H9 (cell line): ENCODE measurements at regions not wholly inside any gene's neighbourhood (a gene's known extent, or its start where the extent isn't known, plus 50 kb on each side); places are given as distances from the start of the nearest gene placed in this dataset.

Experiments used
- DNase-seq: peaks from one replicate; pipeline ENCODE4 v3.0.0-alpha.2; 2017
- H2AFZ ChIP-seq: one replicate; pipeline ENCODE4 v1.6.1; 2013; ENCODE audit warnings: mild to moderate bottlenecking, low read length, control low read depth, moderate library complexity
- H2AK5ac ChIP-seq: 2 replicates; pipeline ENCODE4 v1.6.1; 2013; ENCODE audit warnings: low read length, control low read depth, mixed read lengths; ENCODE audit not compliant: insufficient read length
- H2BK120ac ChIP-seq: one replicate; pipeline ENCODE4 v1.6.1; 2013; ENCODE audit warnings: low read depth, mild to moderate bottlenecking, low read length, control low read depth, inconsistent platforms; ENCODE audit not compliant: poor library complexity, severe bottlenecking
- H2BK12ac ChIP-seq: 2 replicates; pipeline ENCODE4 v1.6.1; 2013; ENCODE audit warnings: low read length, control low read depth, mixed read lengths, low read depth; ENCODE audit not compliant: insufficient read length
- H2BK15ac ChIP-seq: 2 replicates; pipeline ENCODE4 v1.6.1; 2013; ENCODE audit warnings: low read depth, low read length, control low read depth
- H2BK20ac ChIP-seq: one replicate; pipeline ENCODE4 v1.6.1; 2013; ENCODE audit warnings: low read depth, mild to moderate bottlenecking, low read length, control low read depth, inconsistent platforms; ENCODE audit not compliant: poor library complexity, severe bottlenecking
- H2BK5ac ChIP-seq: 2 replicates; pipeline ENCODE4 v1.6.1; 2013; ENCODE audit warnings: low read length, control low read depth, mixed read lengths; ENCODE audit not compliant: insufficient read length
- H3K14ac ChIP-seq: 2 replicates; pipeline ENCODE4 v1.6.1; 2013; ENCODE audit warnings: low read length, control low read depth; ENCODE audit not compliant: insufficient read depth
- H3K18ac ChIP-seq: 2 replicates; pipeline ENCODE4 v1.6.1; 2013; ENCODE audit warnings: low read depth, mild to moderate bottlenecking, mixed read lengths, low read length, control low read depth; ENCODE audit not compliant: insufficient read length
- H3K23ac ChIP-seq: 2 replicates; pipeline ENCODE4 v1.6.1; 2013; ENCODE audit warnings: low read length, control low read depth, mixed read lengths, low read depth; ENCODE audit not compliant: insufficient read length
- H3K23me2 ChIP-seq: 2 replicates; pipeline ENCODE4 v1.6.1; 2013; ENCODE audit warnings: low read depth, mild to moderate bottlenecking, mixed read lengths, low read length, control low read depth; ENCODE audit not compliant: insufficient read length, poor library complexity, severe bottlenecking
- H3K27ac ChIP-seq: 2 replicates; pipeline ENCODE4 v1.5.1; 2013; ENCODE audit warnings: low read length, control low read depth, mixed read lengths, low read depth; ENCODE audit not compliant: insufficient read length
- H3K27me3 ChIP-seq: 2 replicates; pipeline ENCODE4 v1.6.1; 2013; ENCODE audit warnings: low read length, control low read depth, inconsistent platforms; ENCODE audit not compliant: insufficient read depth
- H3K4ac ChIP-seq: 2 replicates; pipeline ENCODE4 v1.6.1; 2013; ENCODE audit warnings: low read depth, mild to moderate bottlenecking, control low read depth, inconsistent platforms, low read length, moderate library complexity
- H3K4me1 ChIP-seq: 2 replicates; pipeline ENCODE4 v1.6.1; 2013; ENCODE audit warnings: low read length, control low read depth, inconsistent platforms; ENCODE audit not compliant: insufficient read depth
- H3K4me2 ChIP-seq: 2 replicates; pipeline ENCODE4 v1.6.1; 2013; ENCODE audit warnings: low read length, control low read depth, mixed read lengths; ENCODE audit not compliant: insufficient read length, insufficient read depth
- H3K56ac ChIP-seq: 2 replicates; pipeline ENCODE4 v1.6.1; 2013; ENCODE audit warnings: low read depth, mild to moderate bottlenecking, mixed read lengths, low read length, control low read depth; ENCODE audit not compliant: insufficient read length
- H3K79me1 ChIP-seq: 2 replicates; pipeline ENCODE4 v1.6.1; 2013; ENCODE audit warnings: low read depth, mild to moderate bottlenecking, moderate library complexity, low read length, control low read depth, inconsistent platforms; ENCODE audit not compliant: insufficient read depth, poor library complexity, severe bottlenecking
- H3K79me2 ChIP-seq: 2 replicates; pipeline ENCODE4 v1.6.1; 2013; ENCODE audit warnings: low read length, control low read depth, inconsistent platforms; ENCODE audit not compliant: insufficient read depth
- H3K9ac ChIP-seq: 2 replicates; pipeline ENCODE4 v1.6.1; 2013; ENCODE audit warnings: low read length, control low read depth, mixed read lengths; ENCODE audit not compliant: insufficient read length; ENCODE audit errors: extremely low read depth
- H3K9me3 ChIP-seq: one replicate; pipeline ENCODE4 v1.6.1; 2013; ENCODE audit warnings: low read depth, low read length, inconsistent platforms; ENCODE audit not compliant: control insufficient read depth
- H3T11ph ChIP-seq: one replicate; pipeline ENCODE4 v1.6.1; 2013; ENCODE audit warnings: mild to moderate bottlenecking, low read length, control low read depth, inconsistent platforms
- H4K20me1 ChIP-seq: one replicate; pipeline ENCODE4 v1.6.1; 2013; ENCODE audit not compliant: control insufficient read depth, insufficient read length, insufficient read depth
- H4K5ac ChIP-seq: 2 replicates; pipeline ENCODE4 v1.6.1; 2013; ENCODE audit warnings: low read depth, mild to moderate bottlenecking, mixed read lengths, low read length, control low read depth; ENCODE audit not compliant: insufficient read length
- H4K8ac ChIP-seq: replicated peaks from 2 replicates; pipeline ENCODE4 v1.6.1; 2013; ENCODE audit warnings: low read length, control low read depth, mixed read lengths, low read depth; ENCODE audit not compliant: insufficient read length
- H4K91ac ChIP-seq: 2 replicates; pipeline ENCODE4 v1.6.1; 2013; ENCODE audit warnings: low read depth, mild to moderate bottlenecking, moderate library complexity, mixed read lengths, low read length, control low read depth; ENCODE audit not compliant: insufficient read length
- H3K27ac Mint-ChIP-seq, 3 experiments: 2 replicates in 2 of 3; 3 replicates in 1 of 3; pipeline ENCODE4 v1.8.0; 2020 to 2021; ENCODE audit warnings: mixed read lengths in 3 of 3, mild to moderate bottlenecking in 1 of 3, moderate library complexity in 1 of 3
- H3K27me3 Mint-ChIP-seq: 2 replicates; pipeline ENCODE4 v1.8.0; 2021; ENCODE audit warnings: low read depth, mild to moderate bottlenecking, moderate library complexity, mixed read lengths
- H3K36me3 Mint-ChIP-seq, 3 experiments: 2 replicates in 2 of 3; 3 replicates in 1 of 3; pipeline ENCODE4 v1.8.0; 2020 to 2021; ENCODE audit warnings: low read depth in 3 of 3, mixed read lengths in 3 of 3; ENCODE audit not compliant: insufficient read depth in 1 of 3
- H3K4me1 Mint-ChIP-seq, 2 experiments: 2 replicates each; pipeline ENCODE4 v1.8.0; 2020; ENCODE audit warnings: mixed read lengths in 2 of 2
- H3K4me3 Mint-ChIP-seq, 2 experiments: 2 replicates in 1 of 2; 3 replicates in 1 of 2; pipeline ENCODE4 v1.8.0; 2020 to 2021; ENCODE audit warnings: mild to moderate bottlenecking in 2 of 2, mixed read lengths in 2 of 2, moderate library complexity in 1 of 2
- H3K9me3 Mint-ChIP-seq, 2 experiments: 2 replicates in 1 of 2; 3 replicates in 1 of 2; pipeline ENCODE4 v1.8.0; 2020; ENCODE audit warnings: mild to moderate bottlenecking in 2 of 2, mixed read lengths in 2 of 2, moderate library complexity in 1 of 2
- WGBS: extraction: QIAGEN DNeasy Blood & Tissue Kit; methylation state at CpG from one replicate; pipeline ENCODE4 v1.1.7; 2013; ENCODE audit warnings: missing lambda C conversion rate, low lambda C conversion rate, mixed read lengths; ENCODE audit not compliant: insufficient read length; ENCODE audit errors: extremely low coverage; 5-methylcytosine and 5-hydroxymethylcytosine counted together
- TF ChIP-seq, protein P1 (sequence below): fragments of 200-600 bp; sonication (generic); conservative IDR thresholded peaks from 3 replicates; pipeline ENCODE4 v1.8.0; 2021; ENCODE audit warnings: antibody characterized with exemption, mild to moderate bottlenecking

DNA sequence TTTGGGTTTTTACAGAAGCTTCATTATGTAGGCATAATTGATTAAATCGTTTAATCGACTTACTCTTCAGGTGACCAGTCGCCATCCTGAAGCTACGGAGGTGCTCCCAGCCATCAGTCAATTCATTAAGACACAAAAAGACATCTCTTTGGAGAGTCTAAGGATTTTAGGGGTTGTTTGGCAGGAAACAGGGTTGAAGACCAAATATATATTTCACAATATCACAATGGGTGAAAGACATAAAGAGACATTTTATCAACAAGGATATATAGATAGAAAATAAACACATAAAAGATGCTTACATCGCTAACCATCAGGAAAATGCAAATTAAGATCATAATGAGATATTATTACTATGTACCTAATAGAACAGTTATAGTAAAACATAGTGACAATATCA is 104.0 kb upstream of the SIRPG start:
- H3K4me1 ChIP-seq, result no peaks in the 10 kb centered on the region
- H3K18ac ChIP-seq, result no peak overlapping the region
- no peak overlapping the region for H2AFZ ChIP-seq
- no peaks in the 10 kb centered on the region for H3K79me2 ChIP-seq
- no peak overlapping the region for H2BK5ac ChIP-seq
- WGBS, result no CpG with 5 or more reads among the region's 5 CpGs
- TF ChIP-seq, protein P1, sequence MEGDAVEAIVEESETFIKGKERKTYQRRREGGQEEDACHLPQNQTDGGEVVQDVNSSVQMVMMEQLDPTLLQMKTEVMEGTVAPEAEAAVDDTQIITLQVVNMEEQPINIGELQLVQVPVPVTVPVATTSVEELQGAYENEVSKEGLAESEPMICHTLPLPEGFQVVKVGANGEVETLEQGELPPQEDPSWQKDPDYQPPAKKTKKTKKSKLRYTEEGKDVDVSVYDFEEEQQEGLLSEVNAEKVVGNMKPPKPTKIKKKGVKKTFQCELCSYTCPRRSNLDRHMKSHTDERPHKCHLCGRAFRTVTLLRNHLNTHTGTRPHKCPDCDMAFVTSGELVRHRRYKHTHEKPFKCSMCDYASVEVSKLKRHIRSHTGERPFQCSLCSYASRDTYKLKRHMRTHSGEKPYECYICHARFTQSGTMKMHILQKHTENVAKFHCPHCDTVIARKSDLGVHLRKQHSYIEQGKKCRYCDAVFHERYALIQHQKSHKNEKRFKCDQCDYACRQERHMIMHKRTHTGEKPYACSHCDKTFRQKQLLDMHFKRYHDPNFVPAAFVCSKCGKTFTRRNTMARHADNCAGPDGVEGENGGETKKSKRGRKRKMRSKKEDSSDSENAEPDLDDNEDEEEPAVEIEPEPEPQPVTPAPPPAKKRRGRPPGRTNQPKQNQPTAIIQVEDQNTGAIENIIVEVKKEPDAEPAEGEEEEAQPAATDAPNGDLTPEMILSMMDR, result no peak
- H3K27me3 ChIP-seq, result no peaks in the 10 kb centered on the region
- no peak overlapping the region for H3K9ac ChIP-seq
- H4K8ac ChIP-seq, result no peak overlapping the region
- H2BK20ac ChIP-seq, result no peak overlapping the region
- no peaks in the 10 kb centered on the region for H3K4me1 Mint-ChIP-seq
- H3K56ac ChIP-seq, result no peak overlapping the region
- H3K4me2 ChIP-seq, result no peak overlapping the region
- no peak overlapping the region for H2BK15ac ChIP-seq
- H3K27me3 Mint-ChIP-seq, result peaks cover 26% of the 10 kb centered on the region
- no peak overlapping the region for H4K5ac ChIP-seq
- H3K14ac ChIP-seq, result no peak overlapping the region
- H2BK12ac ChIP-seq, result no peak overlapping the region
- no peaks in the 10 kb centered on the region for H3K23me2 ChIP-seq
- no peak for DNase-seq
- H4K91ac ChIP-seq, result no peak overlapping the region
- no peak overlapping the region for H3T11ph ChIP-seq
- no peak overlapping the region for H3K27ac ChIP-seq
- no peak overlapping the region for H2BK120ac ChIP-seq
- H3K4ac ChIP-seq, result no peak overlapping the region
- no peak overlapping the region for H3K23ac ChIP-seq
- H3K4me3 Mint-ChIP-seq, result no peak overlapping the region
- H3K36me3 Mint-ChIP-seq, result no peaks in the 10 kb centered on the region
- no peaks in the 10 kb centered on the region for H3K79me1 ChIP-seq
- H3K9me3 Mint-ChIP-seq, result no peaks in the 10 kb centered on the region
- H4K20me1 ChIP-seq, result no peaks in the 10 kb centered on the region
- no peaks in the 10 kb centered on the region for H3K9me3 ChIP-seq
- H2AK5ac ChIP-seq, result no peak overlapping the region
- H3K27ac Mint-ChIP-seq, result no peak overlapping the region
